AG09319 (cell line): ENCODE measurements at regions not wholly inside any gene's neighbourhood (a gene's known extent, or its start where the extent isn't known, plus 50 kb on each side); places are given as distances from the start of the nearest gene placed in this dataset.
"Not testable (repeated sequence)": the region's sequence is repeated elsewhere in the genome, so short reads cannot be mapped to it uniquely, and the experiment has no call there.

Source experiments
- DNase-seq: peaks from one replicate; pipeline ENCODE4 v3.0.0-alpha.2; 2010; ENCODE audit warnings: low read depth; ENCODE audit errors: extremely low read depth
- CTCF ChIP-seq: IDR thresholded peaks from 2 replicates; pipeline ENCODE4 v1.5.1; 2011; ENCODE audit warnings: low read depth, mild to moderate bottlenecking, inconsistent platforms, low read length, moderate library complexity

DNA sequence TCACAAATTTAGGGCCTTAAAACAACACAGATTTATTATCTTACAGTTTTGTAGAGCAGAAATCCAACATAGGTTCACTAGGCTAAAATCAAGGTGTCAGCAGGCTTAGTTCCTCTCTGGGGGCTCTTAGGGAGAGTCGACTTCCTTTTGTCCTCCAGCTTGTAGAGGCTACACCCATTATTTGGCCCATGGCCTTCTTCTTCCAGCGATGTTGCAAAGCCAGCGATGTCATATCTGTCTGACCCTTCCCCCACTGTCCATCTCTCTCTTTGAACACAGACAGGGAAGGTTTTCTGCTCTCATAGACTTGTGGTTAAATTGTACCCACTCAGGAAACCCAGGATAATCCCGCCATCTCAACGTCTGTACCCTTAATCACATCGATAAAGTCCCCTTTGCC is 60.3 kb upstream of the SHB start:
- DNase-seq, result no peak
- no peak for TF ChIP-seq CTCF

DNA sequence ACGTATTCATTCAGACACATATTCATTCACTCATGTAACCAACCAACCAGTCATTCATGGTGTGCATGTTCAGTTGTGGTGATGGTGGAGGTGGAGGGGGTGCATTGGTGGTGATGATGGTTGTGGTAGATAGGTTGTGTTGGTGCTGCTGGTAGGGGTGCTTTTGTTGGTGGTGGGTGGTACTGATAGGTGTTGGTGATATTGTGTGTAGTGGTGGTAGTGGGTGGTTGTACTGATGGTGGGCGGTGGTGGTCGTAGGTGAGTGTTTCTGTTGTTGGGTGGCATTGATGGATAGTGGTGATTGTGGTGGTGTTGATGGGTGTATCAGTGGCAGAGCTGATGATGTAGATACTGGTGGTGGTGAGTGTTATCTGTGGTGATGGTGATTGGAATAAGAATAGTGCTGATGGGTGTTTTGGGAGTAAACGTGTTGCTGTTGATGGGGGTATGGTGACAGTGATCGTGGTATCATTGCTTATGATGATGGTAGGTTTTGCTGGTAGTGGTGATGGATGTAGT is 59.8 kb upstream of the SHB start:
- DNase-seq, result no peak
- no peak for TF ChIP-seq CTCF

DNA sequence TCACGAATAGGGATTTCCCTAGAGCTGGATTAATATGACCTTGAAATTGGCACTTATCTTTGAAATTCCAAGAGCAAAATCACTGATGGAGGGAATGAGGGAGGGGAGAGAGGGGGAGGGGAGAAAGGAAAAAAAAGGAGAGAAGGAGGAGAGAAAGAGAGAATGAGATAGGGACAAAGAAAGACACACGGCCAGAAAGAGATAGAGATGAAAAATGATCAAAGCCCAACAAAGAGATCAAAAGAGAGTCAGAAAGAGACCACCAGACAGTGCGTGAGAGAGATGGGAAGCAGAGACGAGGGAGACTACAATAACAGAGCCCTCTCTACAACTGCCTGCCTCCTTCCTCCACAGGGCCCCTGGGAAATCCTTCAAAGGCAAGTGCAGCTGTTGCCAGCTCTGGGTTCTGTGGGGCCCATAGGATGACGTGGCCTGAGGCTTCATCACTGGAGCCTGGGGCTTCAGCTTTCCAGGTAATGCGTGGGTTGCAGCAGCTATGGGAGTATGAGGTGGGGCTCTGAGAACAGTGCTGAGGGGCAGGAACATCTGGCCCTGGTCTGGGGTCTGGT is 58.3 kb upstream of the SHB start:
- no peak for TF ChIP-seq CTCF
- no peak for DNase-seq

DNA sequence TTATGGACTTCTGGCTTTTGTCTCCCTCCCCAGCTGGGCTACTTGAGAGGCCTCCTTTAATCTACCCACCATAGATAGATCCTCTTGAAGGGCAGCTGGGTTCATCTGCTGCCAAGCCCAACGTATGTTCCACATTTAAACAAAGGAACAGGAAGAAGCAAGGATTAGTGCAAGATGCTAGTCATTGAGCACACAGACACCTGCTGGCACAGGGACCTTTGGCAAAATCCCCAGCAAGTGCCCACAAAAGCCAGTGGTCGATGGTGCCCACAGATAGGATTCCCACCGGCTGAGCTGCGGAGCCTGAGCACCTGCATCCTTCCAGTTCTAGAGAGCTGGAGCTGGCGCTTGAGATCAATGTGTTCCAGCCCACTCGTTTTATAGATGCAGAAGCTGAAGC is 57.7 kb upstream of the SHB start:
- no peak for DNase-seq
- no peak for TF ChIP-seq CTCF

- no peak for DNase-seq
- no peak for TF ChIP-seq CTCF
Observed at GRCh38 chr9:38125889-38126288, 56.9 kb upstream of the SHB start.

- not testable (repeated sequence) for DNase-seq
Observed at GRCh38 chr9:38123359-38123758, 54.3 kb upstream of the SHB start.

DNA sequence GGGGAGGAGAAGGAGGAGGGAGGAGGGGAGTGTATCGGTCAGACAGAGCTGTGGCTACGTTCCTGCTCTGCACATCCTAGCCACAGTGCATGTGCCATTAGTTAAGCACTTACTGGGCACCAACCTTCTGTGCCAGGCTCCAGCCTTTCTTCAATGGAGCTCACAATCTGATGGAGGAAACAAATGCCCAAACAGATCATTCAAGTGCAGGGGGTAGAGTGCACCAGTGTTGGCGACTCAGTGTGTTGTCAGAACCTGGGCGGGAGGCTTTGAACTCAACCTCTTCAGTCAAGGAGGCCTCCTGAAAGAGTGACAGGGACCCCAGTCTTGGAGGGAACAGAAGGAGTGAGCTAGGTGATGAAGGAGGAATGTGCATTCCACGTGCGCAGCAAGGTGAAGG is 51.9 kb upstream of the SHB start:
- TF ChIP-seq CTCF, result no peak
- no peak for DNase-seq

DNA sequence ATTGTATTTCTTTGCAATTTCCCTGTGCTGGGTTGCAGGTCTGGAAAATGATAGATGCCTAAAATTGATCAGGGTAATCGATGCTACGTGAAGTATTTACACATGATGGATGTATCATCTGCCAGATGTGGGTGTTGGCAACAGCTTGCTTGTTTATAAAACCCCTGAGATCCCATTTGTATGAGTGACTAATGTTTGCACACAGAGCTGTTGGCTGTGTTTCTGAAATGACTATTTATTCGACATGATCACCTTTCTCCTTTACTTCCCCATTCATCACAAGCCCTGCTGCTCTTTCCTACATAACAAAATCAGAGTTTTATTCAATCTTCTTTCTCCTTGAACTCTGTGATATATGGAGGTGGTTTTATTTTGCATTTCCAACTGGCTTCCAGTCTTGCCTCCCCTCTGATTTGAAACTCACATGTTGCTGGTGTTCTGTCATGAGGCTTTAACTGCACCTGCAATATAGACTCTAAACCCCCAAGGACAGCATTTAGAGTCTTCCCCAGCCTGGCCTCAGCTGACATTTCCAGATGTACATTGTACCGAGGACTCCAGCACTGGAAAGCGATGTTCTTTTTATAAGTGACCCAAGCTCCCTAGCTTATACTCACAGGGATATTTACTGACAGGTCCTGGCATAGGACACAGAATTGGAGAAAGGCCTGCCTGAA is 50.7 kb upstream of the SHB start:
- TF ChIP-seq CTCF, result no peak

More for the DNA sequence above, 50.7 kb upstream of the SHB start:
- DNase-seq, result no peak
